ENCODE measurements at regions not wholly inside any gene's neighbourhood (a gene's known extent, or its start where the extent isn't known, plus 50 kb on each side); places are given as distances from the start of the nearest gene placed in this dataset.

GRCh38 chr9:134547161-134548100, 94.2 kb upstream of the COL5A1 start:
- Mint-ChIP-seq H3K27ac (no peak overlapping the region), H3K9me3 (no peaks in the 10 kb centered on the region), H3K27me3 (ENCODE audit: low read depth in 2 of 2) (peaks cover 0 to 3% of the 10 kb centered on the region in 2 donors), H3K36me3 (no peaks in the 10 kb centered on the region), H3K4me1 (no peaks in the 10 kb centered on the region), H3K4me3 (no peak overlapping the region)
- Histone ChIP-seq H3K9me3 (ENCODE audit: control insufficient read depth, insufficient read depth, low read length) (no peaks in the 10 kb centered on the region), H3K27me3 (ENCODE audit: control insufficient read depth, insufficient read depth, low read length) (no peaks in the 10 kb centered on the region), H3K4me1 (ENCODE audit: control insufficient read depth, insufficient read depth, low read length) (no peaks in the 10 kb centered on the region), H3K4me3 (ENCODE audit: low read length) (no peak overlapping the region), H3K36me3 (ENCODE audit: control insufficient read depth, insufficient read depth, low read length) (no peaks in the 10 kb centered on the region), H3K27ac (ENCODE audit: low read length) (no peak overlapping the region)
- ATAC-seq (no peak), DNase-seq (no peak)
- no peak for TF ChIP-seq CTCF (IDR thresholded peaks at IDR 0.05)
- intact Hi-C loops (cut with micrococcal nuclease), result no loop called here
- WGBS (ENCODE audit: insufficient coverage), result 90% methylated on average over 36 of the region's 36 CpGs

- ATAC-seq (no peak), DNase-seq (no peak)
- Histone ChIP-seq H3K9me3 (ENCODE audit: control insufficient read depth, insufficient read depth, low read length) (no peaks in the 10 kb centered on the region), H3K36me3 (ENCODE audit: control insufficient read depth, insufficient read depth, low read length) (no peaks in the 10 kb centered on the region), H3K27me3 (ENCODE audit: control insufficient read depth, insufficient read depth, low read length) (no peaks in the 10 kb centered on the region), H3K27ac (ENCODE audit: low read length) (no peak overlapping the region), H3K4me3 (ENCODE audit: low read length) (no peak overlapping the region), H3K4me1 (ENCODE audit: control insufficient read depth, insufficient read depth, low read length) (no peaks in the 10 kb centered on the region)
- 90% methylated on average over 8 of the region's 8 CpGs for WGBS (ENCODE audit: insufficient coverage)
- Mint-ChIP-seq H3K4me1 (no peaks in the 10 kb centered on the region), H3K27me3 (ENCODE audit: low read depth in 2 of 2) (peaks cover 0 to 3% of the 10 kb centered on the region in 2 donors), H3K27ac (no peak overlapping the region), H3K4me3 (no peak overlapping the region), H3K9me3 (no peaks in the 10 kb centered on the region), H3K36me3 (no peaks in the 10 kb centered on the region)
- intact Hi-C loops (cut with micrococcal nuclease), result no loop called here
- no peak for TF ChIP-seq CTCF (IDR thresholded peaks at IDR 0.05)
These were observed 93.4 kb upstream of the COL5A1 start for GRCh38 chr9:134548185-134548584.

GRCh38 chr9:134548618-134549017, 93.0 kb upstream of the COL5A1 start:
- Histone ChIP-seq H3K27ac (ENCODE audit: low read length) (no peak overlapping the region), H3K4me1 (ENCODE audit: control insufficient read depth, insufficient read depth, low read length) (no peaks in the 10 kb centered on the region), H3K36me3 (ENCODE audit: control insufficient read depth, insufficient read depth, low read length) (no peaks in the 10 kb centered on the region), H3K27me3 (ENCODE audit: control insufficient read depth, insufficient read depth, low read length) (no peaks in the 10 kb centered on the region), H3K9me3 (ENCODE audit: control insufficient read depth, insufficient read depth, low read length) (no peaks in the 10 kb centered on the region), H3K4me3 (ENCODE audit: low read length) (no peak overlapping the region)
- Mint-ChIP-seq H3K4me1 (no peaks in the 10 kb centered on the region), H3K4me3 (no peak overlapping the region), H3K36me3 (no peaks in the 10 kb centered on the region), H3K9me3 (no peaks in the 10 kb centered on the region), H3K27me3 (ENCODE audit: low read depth in 2 of 2) (peaks cover 0 to 3% of the 10 kb centered on the region in 2 donors), H3K27ac (no peak overlapping the region)
- TF ChIP-seq CTCF (IDR thresholded peaks at IDR 0.05), result no peak
- no peak for ATAC-seq
- 93% methylated on average over 17 of the region's 17 CpGs for WGBS (ENCODE audit: insufficient coverage)
- no peak for DNase-seq
- intact Hi-C loops (cut with micrococcal nuclease), result no loop called here

Measured in natural killer cell (primary cell).